Common myeloid progenitor, CD34-positive (primary cell): ENCODE measurements at regions not wholly inside any gene's neighbourhood (a gene's known extent, or its start where the extent isn't known, plus 50 kb on each side); places are given as distances from the start of the nearest gene placed in this dataset.
A peak's percentile ranks its signal among the peaks of the same experiment; 100 is the strongest.

Experiments used
- CTCF ChIA-PET: fragments of 350-600 bp; sonication (Branson Sonifier 250); formaldehyde crosslinking; loops from one replicate; lab custom pipeline; 2021; ENCODE audit warnings: antibody characterized with exemption; lab: Charles Lee
- POLR2A ChIA-PET: fragments of 350-600 bp; sonication (Branson Sonifier 250); formaldehyde crosslinking; loops from one replicate; lab custom pipeline; 2021; ENCODE audit warnings: antibody characterized with exemption; lab: Charles Lee
- DNase-seq, 3 donors: peaks; one replicate each; pipeline versions ENCODE4 v3.0.0 to v3.0.0-alpha.2; 2013
- H3K27ac ChIP-seq, 2 experiments: 1 replicate in 1 of 2; 2 replicates in 1 of 2; pipeline ENCODE4 v1.7.0; 2013; ENCODE audit warnings: inconsistent platforms in 2 of 2, low read length in 2 of 2, mild to moderate bottlenecking in 2 of 2, low read depth in 1 of 2, moderate library complexity in 1 of 2; ENCODE audit not compliant: severe bottlenecking in 2 of 2, insufficient read depth in 1 of 2, poor library complexity in 1 of 2
- H3K27me3 ChIP-seq, 5 experiments: replicated peaks in 2 of 5; 1 replicate in 3 of 5; 2 replicates in 2 of 5; pipeline versions ENCODE4 v1.6.1 to v1.7.0; 2013; ENCODE audit warnings: low read length in 4 of 5, mild to moderate bottlenecking in 2 of 5, moderate library complexity in 2 of 5, inconsistent platforms in 1 of 5; ENCODE audit not compliant: insufficient read depth in 5 of 5, control insufficient read depth in 4 of 5
- H3K36me3 ChIP-seq, 4 experiments: 1 replicate in 2 of 4; 2 replicates in 2 of 4; pipeline versions ENCODE4 v1.6.1 to v1.7.0; 2013; ENCODE audit warnings: low read length in 3 of 4, control low read depth in 1 of 4, mild to moderate bottlenecking in 1 of 4; ENCODE audit not compliant: control insufficient read depth in 4 of 4, insufficient read depth in 4 of 4
- H3K4me1 ChIP-seq, 4 experiments: 1 replicate in 3 of 4; 2 replicates in 1 of 4; pipeline versions ENCODE4 v1.6.1 to v1.7.1; 2013; ENCODE audit warnings: low read length in 3 of 4, mild to moderate bottlenecking in 3 of 4, control low read depth in 1 of 4, inconsistent platforms in 1 of 4, moderate library complexity in 1 of 4; ENCODE audit not compliant: control insufficient read depth in 4 of 4, insufficient read depth in 4 of 4; ENCODE audit errors: control extremely low read depth in 1 of 4
- H3K4me3 ChIP-seq, 7 experiments: 1 replicate in 4 of 7; 2 replicates in 3 of 7; pipeline versions ENCODE4 v1.5.1 to v1.7.0; 2013; ENCODE audit warnings: mild to moderate bottlenecking in 7 of 7, low read length in 6 of 7, moderate library complexity in 6 of 7, inconsistent platforms in 2 of 7, low read depth in 2 of 7, control low read depth in 1 of 7; ENCODE audit not compliant: insufficient read depth in 4 of 7, control insufficient read depth in 1 of 7; ENCODE audit errors: extremely low read depth in 1 of 7
- H3K9me3 ChIP-seq, 5 experiments: 1 replicate in 4 of 5; 2 replicates in 1 of 5; pipeline versions ENCODE4 v1.6.1 to v1.7.1; 2013; ENCODE audit warnings: low read length in 4 of 5, mild to moderate bottlenecking in 2 of 5, inconsistent platforms in 1 of 5, low read depth in 1 of 5, moderate library complexity in 1 of 5; ENCODE audit not compliant: control insufficient read depth in 4 of 5, insufficient read depth in 2 of 5; ENCODE audit errors: control extremely low read depth in 1 of 5
- WGBS: methylation state at CpG from one replicate; pipeline ENCODE4 v1.1.5; 2013; ENCODE audit not compliant: insufficient coverage; 5-methylcytosine and 5-hydroxymethylcytosine counted together

GRCh38 chr14:49199159-49199558, 387.0 kb downstream of the RPS29 start:
- no peak overlapping the region for H3K27ac ChIP-seq
- 93% methylated on average over 3 of the region's 4 CpGs for WGBS
- no peaks in the 10 kb centered on the region for H3K9me3 ChIP-seq
- ChIA-PET CTCF (no interaction called here), POLR2A (no interaction called here)
- no peak for DNase-seq
- no peaks in the 10 kb centered on the region for H3K36me3 ChIP-seq
- no peak overlapping the region for H3K4me3 ChIP-seq
- H3K4me1 ChIP-seq, result no peaks in the 10 kb centered on the region
- H3K27me3 ChIP-seq, result peaks cover 0 to 2% (median 0%) of the 10 kb centered on the region in 5 experiments

GRCh38 chr14:49196327-49196726, 389.9 kb downstream of the RPS29 start:
- Histone ChIP-seq H3K27me3 (no peaks in the 10 kb centered on the region), H3K27ac (no peak overlapping the region), H3K9me3 (no peaks in the 10 kb centered on the region), H3K4me1 (peaks cover 0 to 8% (median 0%) of the 10 kb centered on the region in 4 experiments), H3K36me3 (no peaks in the 10 kb centered on the region), H3K4me3 (no peak overlapping the region)
- 88% methylated on average over 1 of the region's 1 CpG for whole genome bisulfite sequencing
- ChIA-PET CTCF (no interaction called here), POLR2A (no interaction called here)
- no peak for DNase-seq

DNA sequence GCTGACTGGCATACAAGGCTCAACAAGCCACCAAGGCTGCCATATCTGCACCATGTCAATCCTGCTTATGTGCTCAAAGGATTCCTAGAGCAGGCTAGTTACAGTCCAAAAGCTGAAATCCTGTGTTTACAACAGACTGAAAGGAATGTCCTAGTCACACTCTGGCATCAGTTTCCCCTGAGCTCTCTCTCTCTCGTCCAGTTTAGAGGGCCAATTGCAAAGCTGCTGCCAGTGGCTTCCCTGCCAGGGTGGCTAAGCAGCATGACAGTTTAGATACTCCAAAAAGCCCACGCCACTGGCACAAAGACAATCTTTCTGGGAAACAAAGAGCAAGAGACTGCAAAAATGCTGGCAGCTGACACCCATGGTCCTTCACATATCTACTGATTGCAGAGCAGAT, 392.1 kb downstream of the RPS29 start:
- no peaks in the 10 kb centered on the region for H3K36me3 ChIP-seq
- WGBS, result 97% methylated on average over 2 of the region's 2 CpGs
- H3K4me3 ChIP-seq, result peak overlapping the region in 1 of 7 experiments; percentile 2
- ChIA-PET CTCF (no interaction called here), POLR2A (no interaction called here)
- no peaks in the 10 kb centered on the region for H3K27me3 ChIP-seq
- no peak overlapping the region for H3K27ac ChIP-seq
- no peaks in the 10 kb centered on the region for H3K9me3 ChIP-seq
- peaks cover 0 to 8% (median 0%) of the 10 kb centered on the region in 4 experiments for H3K4me1 ChIP-seq
- DNase-seq, result no peak

GRCh38 chr14:49193332-49194065, 392.7 kb downstream of the RPS29 start:
- peak; percentile 2 to 55 (median 42) for DNase-seq
- Histone ChIP-seq H3K9me3 (no peaks in the 10 kb centered on the region), H3K4me3 (peak overlapping the region in 1 of 7 experiments; percentile 2), H3K4me1 (peaks cover 0 to 8% (median 0%) of the 10 kb centered on the region in 4 experiments), H3K27ac (no peak overlapping the region), H3K27me3 (no peaks in the 10 kb centered on the region), H3K36me3 (no peaks in the 10 kb centered on the region)
- 45% methylated on average over 5 of the region's 7 CpGs for whole genome bisulfite sequencing
- ChIA-PET POLR2A (no interaction called here), CTCF (no interaction called here)

GRCh38 chr14:49191380-49191779, 394.8 kb downstream of the RPS29 start:
- Histone ChIP-seq H3K27me3 (peaks cover 0 to 2% (median 0%) of the 10 kb centered on the region in 5 experiments), H3K36me3 (no peaks in the 10 kb centered on the region), H3K4me1 (peaks cover 0 to 8% (median 0%) of the 10 kb centered on the region in 4 experiments), H3K9me3 (peaks cover 0 to 2% (median 0%) of the 10 kb centered on the region in 5 experiments), H3K4me3 (no peak overlapping the region), H3K27ac (no peak overlapping the region)
- no peak for DNase-seq
- WGBS, result 100% methylated on average over 1 of the region's 5 CpGs
- ChIA-PET POLR2A (no interaction called here), CTCF (interaction anchor here (1.4 kb wide), 1 partner anchor 17 kb away, joined by 3 read pairs; no protein-coding TSS in a partner anchor)

DNA sequence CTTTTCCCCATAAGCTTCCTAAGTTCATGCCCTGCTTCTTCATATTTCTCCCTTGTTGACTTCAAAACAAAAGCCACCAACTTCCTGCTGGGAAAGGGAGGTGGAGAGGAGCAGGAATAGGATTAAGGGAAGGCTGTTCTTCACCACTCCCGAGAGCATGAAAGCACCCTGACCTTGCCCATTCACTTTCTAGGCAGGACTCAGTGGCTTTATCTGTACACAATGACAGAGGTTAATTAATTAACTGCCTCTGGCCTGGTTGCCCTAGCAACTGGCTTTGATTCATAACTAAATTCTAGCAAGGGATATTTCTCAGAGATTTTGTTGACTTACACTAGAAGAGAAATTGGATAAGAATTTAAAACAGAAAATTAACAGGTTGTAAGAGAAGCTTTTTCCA, 396.8 kb downstream of the RPS29 start:
- no peak for DNase-seq
- H3K27ac ChIP-seq, result no peak overlapping the region
- ChIA-PET CTCF (no interaction called here), POLR2A (no interaction called here)
- WGBS, result 100% methylated on average over 1 of the region's 1 CpG
- H3K27me3 ChIP-seq, result peaks cover 0 to 2% (median 0%) of the 10 kb centered on the region in 5 experiments
- H3K4me1 ChIP-seq, result peaks cover 0 to 8% (median 0%) of the 10 kb centered on the region in 4 experiments
- no peak overlapping the region for H3K4me3 ChIP-seq
- no peaks in the 10 kb centered on the region for H3K36me3 ChIP-seq
- H3K9me3 ChIP-seq, result peaks cover 0 to 2% (median 0%) of the 10 kb centered on the region in 5 experiments

DNA sequence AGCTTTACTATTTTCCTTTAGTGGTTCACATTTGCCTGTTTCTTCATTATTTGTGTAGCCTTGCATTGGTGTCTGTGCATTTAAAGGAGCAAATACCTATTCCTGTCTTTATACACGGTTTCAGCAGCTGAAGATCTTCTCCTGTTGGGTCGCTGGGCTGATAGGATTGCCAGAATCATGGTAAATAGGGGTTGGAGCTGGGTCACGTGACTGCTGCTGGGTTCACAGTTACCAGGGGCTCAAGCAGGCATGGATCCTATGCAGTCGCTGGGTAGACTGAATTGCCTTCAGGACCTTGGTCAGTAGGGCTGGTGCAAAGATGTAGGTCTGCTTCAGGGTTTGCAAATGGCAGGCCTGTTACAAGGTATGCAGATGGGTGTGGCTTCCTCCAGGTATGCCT, 398.4 kb downstream of the RPS29 start:
- Histone ChIP-seq H3K4me3 (no peak overlapping the region), H3K36me3 (no peaks in the 10 kb centered on the region), H3K4me1 (no peaks in the 10 kb centered on the region), H3K9me3 (peaks cover 0 to 5% (median 0%) of the 10 kb centered on the region in 5 experiments), H3K27me3 (peaks cover 0 to 2% (median 0%) of the 10 kb centered on the region in 5 experiments), H3K27ac (no peak overlapping the region)
- ChIA-PET POLR2A (no interaction called here), CTCF (no interaction called here)
- no peak for DNase-seq
- 100% methylated on average over 2 of the region's 4 CpGs for WGBS
